Stimulated activated naive B cell treated with anti-CD40 and anti-IgM and Interleukin-4, amounts not matched to agents 10 μg/mL and 1 μg/mL and 100 μg/mL, for 72 hours (primary cell): ENCODE measurements at regions not wholly inside any gene's neighbourhood (a gene's known extent, or its start where the extent isn't known, plus 50 kb on each side); places are given as distances from the start of the nearest gene placed in this dataset.
A peak's percentile ranks its signal among the peaks of the same experiment; 100 is the strongest.

ENCODE experiments used
- ATAC-seq, 2 donors: fragments of 150-1000 bp; cut with Tn5 transposase; replicated peaks; 2 replicates each; pipeline ENCODE4 v1.10.0; 2021; ENCODE audit warnings: moderate library complexity in 1 of 2
- DNase-seq: peaks from one replicate; pipeline ENCODE4 v3.0.0; 2021
- H3K27ac Mint-ChIP-seq: one replicate; pipeline ENCODE4 v1.8.0; 2022; ENCODE audit warnings: mild to moderate bottlenecking, mixed read lengths
- H3K27me3 Mint-ChIP-seq, 2 donors: one replicate each; pipeline ENCODE4 v1.8.0; 2022; ENCODE audit warnings: mixed read lengths in 2 of 2
- H3K36me3 Mint-ChIP-seq, 2 donors: one replicate each; pipeline ENCODE4 v1.8.0; 2022; ENCODE audit warnings: mixed read lengths in 2 of 2, mild to moderate bottlenecking in 1 of 2
- H3K4me1 Mint-ChIP-seq, 2 donors: one replicate each; pipeline ENCODE4 v1.8.0; 2022; ENCODE audit warnings: mixed read lengths in 2 of 2, mild to moderate bottlenecking in 1 of 2
- H3K4me3 Mint-ChIP-seq, 2 donors: one replicate each; pipeline ENCODE4 v1.8.0; 2022; ENCODE audit warnings: mild to moderate bottlenecking in 2 of 2, mixed read lengths in 2 of 2, moderate library complexity in 1 of 2
- H3K9me3 Mint-ChIP-seq, 2 donors: one replicate each; pipeline ENCODE4 v1.8.0; 2022; ENCODE audit warnings: mixed read lengths in 2 of 2, mild to moderate bottlenecking in 1 of 2

GRCh38 chr3:110711851-110712516 is 359.6 kb upstream of the NECTIN3 start:
- Mint-ChIP-seq H3K27ac (no peak overlapping the region), H3K4me1 (no peaks in the 10 kb centered on the region), H3K9me3 (peaks cover 1 to 6% of the 10 kb centered on the region in 2 donors), H3K27me3 (no peaks in the 10 kb centered on the region), H3K4me3 (no peak overlapping the region), H3K36me3 (no peaks in the 10 kb centered on the region)
- DNase-seq = no peak
- ATAC-seq = no peak

GRCh38 chr3:110727056-110727455 is 344.6 kb upstream of the NECTIN3 start:
- no peak for ATAC-seq
- H3K27me3 Mint-ChIP-seq = peaks cover 0 to 3% of the 10 kb centered on the region in 2 donors
- no peak overlapping the region for H3K4me3 Mint-ChIP-seq
- H3K4me1 Mint-ChIP-seq = no peaks in the 10 kb centered on the region
- DNase-seq = no peak
- no peaks in the 10 kb centered on the region for H3K36me3 Mint-ChIP-seq
- H3K27ac Mint-ChIP-seq = no peak overlapping the region
- no peaks in the 10 kb centered on the region for H3K9me3 Mint-ChIP-seq

- ATAC-seq = no peak
- Mint-ChIP-seq H3K4me3 (no peak overlapping the region), H3K9me3 (peaks cover 0 to 2% of the 10 kb centered on the region in 2 donors), H3K4me1 (peaks cover under 1% of the 10 kb centered on the region in 2 donors), H3K36me3 (no peaks in the 10 kb centered on the region), H3K27me3 (peaks cover 0 to 3% of the 10 kb centered on the region in 2 donors), H3K27ac (no peak overlapping the region)
- DNase-seq = no peak
Observed at GRCh38 chr3:110731148-110731547, 340.5 kb upstream of the NECTIN3 start.

GRCh38 chr3:110732420-110732819 is 339.2 kb upstream of the NECTIN3 start:
- Mint-ChIP-seq H3K4me1 (peaks cover 2 to 11% of the 10 kb centered on the region in 2 donors), H3K9me3 (peaks cover 0 to 2% of the 10 kb centered on the region in 2 donors), H3K27ac (no peak overlapping the region), H3K4me3 (no peak overlapping the region), H3K27me3 (peaks cover 0 to 3% of the 10 kb centered on the region in 2 donors), H3K36me3 (no peaks in the 10 kb centered on the region)
- no peak for DNase-seq
- ATAC-seq = no peak

GRCh38 chr3:110733045-110733444 is 338.6 kb upstream of the NECTIN3 start:
- Mint-ChIP-seq H3K4me1 (peaks cover 2 to 11% of the 10 kb centered on the region in 2 donors), H3K36me3 (no peaks in the 10 kb centered on the region), H3K27ac (no peak overlapping the region), H3K4me3 (no peak overlapping the region), H3K27me3 (peaks cover 0 to 3% of the 10 kb centered on the region in 2 donors), H3K9me3 (peaks cover 0 to 2% of the 10 kb centered on the region in 2 donors)
- no peak for ATAC-seq
- DNase-seq = no peak

- H3K27me3 Mint-ChIP-seq = peaks cover 0 to 6% of the 10 kb centered on the region in 2 donors
- no peaks in the 10 kb centered on the region for H3K36me3 Mint-ChIP-seq
- ATAC-seq = no peak
- peaks cover 0 to 2% of the 10 kb centered on the region in 2 donors for H3K9me3 Mint-ChIP-seq
- DNase-seq = no peak
- H3K27ac Mint-ChIP-seq = no peak overlapping the region
- H3K4me1 Mint-ChIP-seq = peaks cover 2 to 11% of the 10 kb centered on the region in 2 donors
- H3K4me3 Mint-ChIP-seq = no peak overlapping the region
Observed at GRCh38 chr3:110734524-110734923, 337.1 kb upstream of the NECTIN3 start.

- Mint-ChIP-seq H3K4me1 (peaks cover 2 to 11% of the 10 kb centered on the region in 2 donors), H3K36me3 (no peaks in the 10 kb centered on the region), H3K27me3 (peaks cover 0 to 6% of the 10 kb centered on the region in 2 donors), H3K9me3 (peaks cover 0 to 2% of the 10 kb centered on the region in 2 donors), H3K27ac (no peak overlapping the region), H3K4me3 (no peak overlapping the region)
- ATAC-seq = peak; percentile 95 to 97
- DNase-seq = no peak
Observed at GRCh38 chr3:110736332-110736731, 335.3 kb upstream of the NECTIN3 start.

- no peak overlapping the region for H3K4me3 Mint-ChIP-seq
- peaks cover 2 to 11% of the 10 kb centered on the region in 2 donors for H3K4me1 Mint-ChIP-seq
- no peaks in the 10 kb centered on the region for H3K36me3 Mint-ChIP-seq
- H3K27me3 Mint-ChIP-seq = peaks cover 0 to 6% of the 10 kb centered on the region in 2 donors
- ATAC-seq (no peak), DNase-seq (no peak)
- H3K9me3 Mint-ChIP-seq = peaks cover 0 to 2% of the 10 kb centered on the region in 2 donors
- H3K27ac Mint-ChIP-seq = no peak overlapping the region
Observed at GRCh38 chr3:110738531-110738930, 333.1 kb upstream of the NECTIN3 start.

- no peak overlapping the region for H3K27ac Mint-ChIP-seq
- no peaks in the 10 kb centered on the region for H3K36me3 Mint-ChIP-seq
Observed at GRCh38 chr3:110741891-110742290, 329.7 kb upstream of the NECTIN3 start.

GRCh38 chr3:110743202-110743601 is 328.4 kb upstream of the NECTIN3 start:
- no peak for ATAC-seq
- DNase-seq = no peak
- Mint-ChIP-seq H3K4me1 (no peaks in the 10 kb centered on the region), H3K4me3 (no peak overlapping the region), H3K27ac (no peak overlapping the region), H3K36me3 (no peaks in the 10 kb centered on the region), H3K9me3 (peaks cover 0 to 3% of the 10 kb centered on the region in 2 donors), H3K27me3 (peaks cover 0 to 6% of the 10 kb centered on the region in 2 donors)

More at GRCh38 chr3:110741891-110742290, 329.7 kb upstream of the NECTIN3 start:
- peaks cover 0 to 6% of the 10 kb centered on the region in 2 donors for H3K27me3 Mint-ChIP-seq
- peaks cover 0 to 3% of the 10 kb centered on the region in 2 donors for H3K4me1 Mint-ChIP-seq
- ATAC-seq = no peak
- H3K4me3 Mint-ChIP-seq = no peak overlapping the region
- DNase-seq = no peak
- peaks cover 0 to 3% of the 10 kb centered on the region in 2 donors for H3K9me3 Mint-ChIP-seq

- Mint-ChIP-seq H3K4me1 (no peaks in the 10 kb centered on the region), H3K27ac (no peak overlapping the region), H3K4me3 (no peak overlapping the region), H3K27me3 (peaks cover 0 to 4% of the 10 kb centered on the region in 2 donors), H3K9me3 (peaks cover 0 to 3% of the 10 kb centered on the region in 2 donors), H3K36me3 (no peaks in the 10 kb centered on the region)
- ATAC-seq (no peak), DNase-seq (no peak)
Observed at GRCh38 chr3:110743984-110744383, 327.6 kb upstream of the NECTIN3 start.

- ATAC-seq (no peak), DNase-seq (no peak)
- Mint-ChIP-seq H3K4me1 (no peaks in the 10 kb centered on the region), H3K27me3 (no peaks in the 10 kb centered on the region), H3K36me3 (no peaks in the 10 kb centered on the region), H3K4me3 (no peak overlapping the region), H3K27ac (no peak overlapping the region), H3K9me3 (peaks cover 0 to 3% of the 10 kb centered on the region in 2 donors)
Observed at GRCh38 chr3:110744723-110745122, 326.9 kb upstream of the NECTIN3 start.

- DNase-seq = no peak
- no peaks in the 10 kb centered on the region for H3K27me3 Mint-ChIP-seq
Observed at GRCh38 chr3:110749006-110749405, 322.6 kb upstream of the NECTIN3 start.

GRCh38 chr3:110750201-110750600 is 321.4 kb upstream of the NECTIN3 start:
- H3K9me3 Mint-ChIP-seq = peaks cover 0 to 3% of the 10 kb centered on the region in 2 donors

More at GRCh38 chr3:110749006-110749405, 322.6 kb upstream of the NECTIN3 start:
- H3K4me1 Mint-ChIP-seq = no peaks in the 10 kb centered on the region
- no peaks in the 10 kb centered on the region for H3K36me3 Mint-ChIP-seq
- no peak overlapping the region for H3K27ac Mint-ChIP-seq
- peaks cover 0 to 3% of the 10 kb centered on the region in 2 donors for H3K9me3 Mint-ChIP-seq
- ATAC-seq = no peak
- H3K4me3 Mint-ChIP-seq = no peak overlapping the region

GRCh38 chr3:110752307-110752706 is 319.3 kb upstream of the NECTIN3 start:
- Mint-ChIP-seq H3K4me3 (no peak overlapping the region), H3K4me1 (no peaks in the 10 kb centered on the region), H3K36me3 (no peaks in the 10 kb centered on the region), H3K27me3 (no peaks in the 10 kb centered on the region), H3K9me3 (no peaks in the 10 kb centered on the region), H3K27ac (no peak overlapping the region)
- ATAC-seq (no peak), DNase-seq (no peak)

More at GRCh38 chr3:110750201-110750600, 321.4 kb upstream of the NECTIN3 start:
- H3K4me3 Mint-ChIP-seq = no peak overlapping the region
- no peak for DNase-seq
- H3K4me1 Mint-ChIP-seq = no peaks in the 10 kb centered on the region
- no peaks in the 10 kb centered on the region for H3K27me3 Mint-ChIP-seq
- no peak overlapping the region for H3K27ac Mint-ChIP-seq
- ATAC-seq = no peak
- no peaks in the 10 kb centered on the region for H3K36me3 Mint-ChIP-seq
